Transverse colon (tissue), 4 donors: ENCODE measurements at regions not wholly inside any gene's neighbourhood (a gene's known extent, or its start where the extent isn't known, plus 50 kb on each side); places are given as distances from the start of the nearest gene placed in this dataset.

Experiments used
- CTCF ChIP-seq, 5 experiments: fragments of 200-600 bp in 3 of 5; fragments of 450-650 bp in 2 of 5; sonication (generic) in 3 of 5; IDR thresholded peaks; 1 replicate in 2 of 5; 2 replicates in 3 of 5; pipeline ENCODE4 v1.5.1; 2016 to 2017; ENCODE audit warnings: antibody characterized with exemption in 5 of 5, inconsistent platforms in 3 of 5, mild to moderate bottlenecking in 2 of 5, moderate library complexity in 1 of 5
- EP300 ChIP-seq: sonication (generic); formaldehyde crosslinking; IDR thresholded peaks from one replicate; pipeline ENCODE4 v1.6.1; 2017; ENCODE audit warnings: antibody characterized with exemption, low read depth
- POLR2A ChIP-seq: fragments of 450-650 bp; IDR thresholded peaks from one replicate; pipeline ENCODE4 v1.6.1; 2016; ENCODE audit warnings: antibody characterized with exemption, mild to moderate bottlenecking, moderate library complexity
- POLR2AphosphoS5 ChIP-seq, 3 donors: sonication (generic); formaldehyde crosslinking; IDR thresholded peaks; one replicate each; pipeline ENCODE4 v1.6.1; 2016; ENCODE audit warnings: antibody characterized with exemption in 3 of 3

- no peak for TF ChIP-seq POLR2A
- TF ChIP-seq POLR2AphosphoS5 (IDR thresholded peaks at IDR 0.05) = no peak
- no peak for TF ChIP-seq CTCF (IDR thresholded peaks at IDR 0.05)
- TF ChIP-seq EP300 = no peak
Measured at GRCh38 chr4:130183766-130184165, 1087.8 kb downstream of the C4orf33 start.
